Stimulated activated CD8-positive, alpha-beta memory T cell treated with anti-CD3 and anti-CD28 coated beads, Interleukin-4, amount 100 ng/mL, for 1 hour (primary cell): ENCODE measurements at regions not wholly inside any gene's neighbourhood (a gene's known extent, or its start where the extent isn't known, plus 50 kb on each side); places are given as distances from the start of the nearest gene placed in this dataset.
"Not testable (repeated sequence)": the region's sequence is repeated elsewhere in the genome, so short reads cannot be mapped to it uniquely, and the experiment has no call there.

ENCODE experiments used
- DNase-seq, 2 donors: peaks; one replicate each; pipeline ENCODE4 v3.0.0-alpha.2; 2020; ENCODE audit warnings: low read depth in 2 of 2, low spot score in 1 of 2

GRCh38 chr1:56285554-56286402 is 293.6 kb downstream of the PLPP3 start:
- no peak for DNase-seq

- DNase-seq = no peak
These were observed 294.4 kb downstream of the PLPP3 start for GRCh38 chr1:56284928-56285327.

GRCh38 chr1:56278061-56278460 is 301.3 kb downstream of the PLPP3 start:
- DNase-seq = no peak

- no peak for DNase-seq
These were observed 310.7 kb downstream of the PLPP3 start for GRCh38 chr1:56268519-56269140.

- no peak for DNase-seq
These were observed 311.8 kb downstream of the PLPP3 start for GRCh38 chr1:56267611-56268010.

GRCh38 chr1:56266359-56266758 is 313.0 kb downstream of the PLPP3 start:
- DNase-seq = no peak

- no peak for DNase-seq
These were observed 314.1 kb downstream of the PLPP3 start for GRCh38 chr1:56265216-56265615.

- DNase-seq = no peak
These were observed 315.5 kb downstream of the PLPP3 start for GRCh38 chr1:56263908-56264307.

GRCh38 chr1:56258371-56258770 is 321.0 kb downstream of the PLPP3 start:
- DNase-seq = no peak

- no peak for DNase-seq
These were observed 321.6 kb downstream of the PLPP3 start for GRCh38 chr1:56257726-56258125.

GRCh38 chr1:56256153-56257000 is 323.0 kb downstream of the PLPP3 start:
- no peak for DNase-seq

GRCh38 chr1:56255516-56256152 is 323.7 kb downstream of the PLPP3 start:
- DNase-seq = no peak

- no peak for DNase-seq
These were observed 325.2 kb downstream of the PLPP3 start for GRCh38 chr1:56254130-56254529.

- DNase-seq = no peak
These were observed 328.6 kb downstream of the PLPP3 start for GRCh38 chr1:56250809-56251208.

GRCh38 chr1:56249234-56249633 is 330.1 kb downstream of the PLPP3 start:
- DNase-seq = no peak

- DNase-seq = no peak
These were observed 331.2 kb downstream of the PLPP3 start for GRCh38 chr1:56248138-56248537.

GRCh38 chr1:56246726-56247125 is 332.6 kb downstream of the PLPP3 start:
- not testable (repeated sequence) for DNase-seq

- no peak for DNase-seq
These were observed 339.0 kb downstream of the PLPP3 start for GRCh38 chr1:56240400-56240799.

GRCh38 chr1:56237491-56238064 is 341.8 kb downstream of the PLPP3 start:
- DNase-seq = no peak

GRCh38 chr1:56236688-56237087 is 342.7 kb downstream of the PLPP3 start:
- DNase-seq = no peak
